ENCODE measurements at regions not wholly inside any gene's neighbourhood (a gene's known extent, or its start where the extent isn't known, plus 50 kb on each side); places are given as distances from the start of the nearest gene placed in this dataset.
"Not testable (repeated sequence)": the region's sequence is repeated elsewhere in the genome, so short reads cannot be mapped to it uniquely, and the experiment has no call there.

GRCh38 chr4:9505341-9505740 is 61.1 kb downstream of the DEFB131A start:
- not testable (repeated sequence) for DNase-seq

- DNase-seq: not testable (repeated sequence)
Observed at GRCh38 chr4:9506672-9507071, 62.5 kb downstream of the DEFB131A start.

DNA sequence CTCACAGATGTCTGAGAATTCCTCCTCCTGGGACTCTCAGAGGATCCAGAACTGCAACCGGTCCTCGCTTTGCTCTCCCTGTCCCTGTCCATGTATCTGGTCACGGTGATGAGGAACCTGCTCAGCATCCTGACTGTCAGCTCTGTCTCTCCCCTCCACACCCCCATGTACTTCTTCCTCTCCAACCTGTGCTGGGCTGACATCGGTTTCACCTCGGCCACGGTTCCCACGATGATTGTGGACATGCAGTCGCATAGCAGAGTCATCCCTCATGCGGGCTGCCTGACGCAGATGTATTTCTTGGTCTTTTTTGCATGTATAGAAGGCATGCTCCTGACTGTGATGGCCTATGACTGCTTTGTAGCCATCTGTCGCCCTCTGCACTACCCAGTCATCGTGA is 68.7 kb downstream of the DEFB131A start:
- not testable (repeated sequence) for DNase-seq

GRCh38 chr4:9519631-9520030 is 75.4 kb downstream of the DEFB131A start:
- not testable (repeated sequence) for DNase-seq

DNA sequence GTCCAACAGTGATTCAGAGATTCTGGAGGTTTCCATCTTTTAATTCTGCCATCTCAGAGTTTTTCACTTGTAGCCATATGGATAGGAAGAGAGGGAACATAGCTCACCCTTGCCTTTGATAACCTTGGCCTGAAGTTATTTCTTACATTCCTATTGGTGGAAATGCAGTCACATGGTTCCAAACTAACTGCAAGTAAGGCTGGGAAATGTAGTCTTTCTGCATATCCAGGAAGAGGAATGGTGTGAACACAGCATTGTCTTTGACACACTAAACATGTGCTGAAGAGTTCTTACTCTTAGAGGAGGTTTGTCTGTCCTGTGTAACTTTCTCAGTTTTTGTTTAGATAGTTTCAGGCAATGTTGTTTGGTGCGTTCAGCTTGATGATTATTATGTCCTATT is 78.7 kb downstream of the DEFB131A start:
- not testable (repeated sequence) for DNase-seq

DNA sequence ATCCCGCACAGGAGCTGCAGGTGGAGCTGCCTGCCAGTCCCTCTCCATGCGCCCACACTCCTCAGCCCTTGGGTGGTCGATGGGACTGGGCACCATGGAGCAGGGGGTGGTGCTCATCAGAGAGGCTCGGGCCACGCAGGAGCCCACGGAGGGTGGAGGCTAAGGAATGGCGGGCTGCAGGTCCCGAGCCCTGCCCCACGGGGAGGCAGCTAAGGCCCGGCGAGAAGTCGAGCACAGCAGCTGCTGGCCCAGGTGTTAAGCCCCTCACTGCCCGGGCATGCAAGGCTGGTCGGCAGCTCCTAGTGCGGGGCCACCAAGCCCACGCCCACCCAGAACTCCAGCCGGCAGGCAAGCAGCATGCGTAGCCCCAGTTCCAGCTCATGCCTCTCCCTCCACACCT is 80.2 kb downstream of the DEFB131A start:
- not testable (repeated sequence) for DNase-seq

DNA sequence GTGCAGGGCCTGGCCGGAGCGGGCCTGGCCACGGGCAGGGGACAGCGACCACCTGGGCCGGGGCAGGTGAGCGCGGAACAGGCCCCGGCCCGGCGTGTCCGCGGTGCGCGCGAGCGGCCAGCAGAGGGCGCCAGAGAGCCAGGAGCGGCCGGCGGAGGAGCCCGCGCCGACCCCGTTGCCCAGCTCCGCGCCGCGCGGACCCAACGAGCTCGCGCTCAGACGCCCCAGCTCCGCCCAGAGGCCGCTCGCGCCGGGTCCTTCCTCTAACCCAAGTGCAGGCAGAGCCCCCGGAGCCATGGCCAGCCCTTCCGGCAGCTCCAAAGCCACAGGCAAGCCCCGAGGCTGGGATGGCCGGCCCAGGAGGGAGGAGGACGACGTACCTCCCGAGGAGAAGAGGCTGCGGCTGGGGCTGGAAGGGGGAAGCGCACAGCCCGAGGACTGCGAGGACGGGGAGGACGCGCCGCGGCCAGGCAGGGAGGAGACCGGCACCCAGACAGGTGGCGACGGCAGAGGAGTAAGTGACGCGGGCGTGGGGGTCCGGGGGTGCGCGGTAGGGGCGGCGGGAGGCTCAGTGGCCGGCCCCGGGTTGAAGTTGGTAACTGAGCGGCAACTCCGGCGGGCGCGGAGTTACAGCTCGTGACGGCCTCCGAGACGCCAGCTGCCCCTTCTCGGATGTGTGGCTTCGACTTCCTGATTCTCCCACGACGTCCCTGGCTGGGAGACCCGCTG is 88.1 kb downstream of the DEFB131A start:
- DNase-seq: peak; percentile 75

GRCh38 chr4:9532863-9533192 is 88.6 kb downstream of the DEFB131A start:
- not testable (repeated sequence) for DNase-seq

DNA sequence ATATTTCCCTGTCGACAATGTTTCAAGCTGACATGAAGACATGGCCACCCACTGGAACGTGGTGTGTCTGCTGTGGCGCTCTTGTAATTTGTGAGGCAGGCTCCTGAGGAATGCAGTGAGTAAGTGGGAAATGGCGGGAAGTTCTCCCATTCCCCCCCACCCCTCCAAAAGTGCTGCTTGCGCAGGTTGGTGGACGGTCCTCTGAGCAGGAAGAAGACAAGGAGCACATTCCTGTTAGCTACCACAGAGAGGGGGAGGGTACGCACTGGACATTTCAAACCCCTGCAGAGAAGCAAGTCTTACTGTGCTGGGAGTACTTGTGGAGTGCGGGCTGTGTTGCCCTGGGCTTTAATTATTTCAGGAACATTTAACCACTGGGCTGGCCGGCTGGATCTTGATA is 92.9 kb downstream of the DEFB131A start:
- not testable (repeated sequence) for DNase-seq

- not testable (repeated sequence) for DNase-seq
Observed at GRCh38 chr4:9539939-9540520, 95.8 kb downstream of the DEFB131A start.

GRCh38 chr4:9541388-9541915 is 97.2 kb downstream of the DEFB131A start:
- DNase-seq: not testable (repeated sequence)

GRCh38 chr4:9544851-9545250 is 100.6 kb downstream of the DEFB131A start:
- DNase-seq: not testable (repeated sequence)

- DNase-seq: not testable (repeated sequence)
Observed at GRCh38 chr4:9547470-9547869, 103.3 kb downstream of the DEFB131A start.

DNA sequence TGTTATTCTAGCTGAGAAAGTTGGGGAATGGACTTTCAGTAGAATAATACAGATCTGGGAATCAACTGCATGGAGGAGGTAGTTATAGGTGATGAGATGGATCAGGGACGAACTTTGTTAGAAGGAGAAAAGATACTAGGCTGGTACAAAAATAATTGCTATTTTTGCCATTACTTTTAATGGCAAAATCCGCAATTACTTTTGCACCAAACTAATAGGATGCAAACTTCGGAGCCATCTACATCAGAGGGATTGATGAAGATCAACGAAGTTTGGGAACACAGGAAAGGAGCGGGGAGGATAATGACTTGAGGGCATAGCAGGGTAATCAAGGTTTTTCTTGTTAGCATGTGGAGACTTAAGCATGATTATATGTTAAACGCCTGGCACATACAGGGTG is 111.9 kb downstream of the DEFB131A start:
- DNase-seq: not testable (repeated sequence)

DNA sequence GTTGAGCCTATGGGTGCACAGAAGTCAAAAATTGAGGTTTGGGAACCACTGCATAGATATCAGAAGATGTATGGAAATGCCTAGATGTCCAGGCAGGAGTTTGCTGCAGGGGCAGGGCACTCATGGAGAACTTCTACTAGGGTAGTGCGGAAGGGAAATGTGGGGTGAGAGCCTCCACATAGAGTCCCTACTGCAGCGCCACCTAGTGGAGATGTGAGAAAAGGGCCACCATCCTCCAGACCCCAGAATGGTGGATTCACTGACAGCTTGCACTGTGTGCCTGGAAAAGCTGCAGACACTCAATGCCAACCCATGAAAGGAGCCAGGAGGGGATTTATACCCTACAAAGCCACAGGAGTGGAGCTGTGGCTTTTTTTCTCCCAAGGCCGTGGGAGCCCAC is 133.7 kb downstream of the DEFB131A start:
- DNase-seq: not testable (repeated sequence)

DNA sequence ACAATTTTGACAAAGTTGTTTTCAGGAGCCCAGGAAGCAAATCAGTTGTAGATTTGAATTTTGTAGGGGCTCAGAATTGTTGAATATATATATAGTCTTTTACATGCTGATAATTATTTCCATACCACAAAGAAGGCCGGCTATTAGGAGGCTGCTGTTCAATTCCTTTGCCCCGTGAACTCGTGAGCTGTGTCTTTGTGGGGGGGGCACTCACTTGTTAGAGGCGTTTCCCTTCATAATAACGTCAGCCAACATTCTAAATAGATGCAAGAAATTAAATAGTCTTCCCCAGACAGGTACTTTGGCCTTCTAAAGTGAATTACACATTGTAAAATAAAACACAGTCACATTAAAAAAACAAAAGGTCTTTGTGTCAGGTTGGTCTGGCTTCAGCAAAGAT is 138.7 kb downstream of the DEFB131A start:
- DNase-seq: not testable (repeated sequence)

DNA sequence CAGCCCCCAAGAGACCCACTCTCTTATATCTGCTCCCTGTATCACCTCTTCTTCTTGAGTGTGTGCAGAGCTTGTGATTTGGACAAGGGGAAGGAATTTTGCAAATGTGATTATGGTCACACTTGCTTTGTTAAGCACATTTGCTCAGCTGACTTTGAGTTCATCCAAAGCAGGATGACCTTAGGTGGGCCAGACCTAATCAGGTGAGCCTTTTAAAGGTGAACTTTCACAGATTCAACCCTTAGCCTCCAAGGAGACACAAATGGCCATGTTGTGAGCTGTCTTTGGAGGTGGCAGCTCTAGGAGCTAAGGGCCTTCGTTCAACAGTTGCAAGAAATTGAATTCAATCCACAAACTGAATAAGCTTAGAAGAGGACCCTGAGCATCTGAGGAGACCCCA is 147.8 kb downstream of the DEFB131A start:
- DNase-seq: no peak

- DNase-seq: no peak
Observed at GRCh38 chr4:9594948-9595347, 150.7 kb downstream of the DEFB131A start.

- not testable (repeated sequence) for DNase-seq
Observed at GRCh38 chr4:9595531-9595930, 151.3 kb downstream of the DEFB131A start.

DNA sequence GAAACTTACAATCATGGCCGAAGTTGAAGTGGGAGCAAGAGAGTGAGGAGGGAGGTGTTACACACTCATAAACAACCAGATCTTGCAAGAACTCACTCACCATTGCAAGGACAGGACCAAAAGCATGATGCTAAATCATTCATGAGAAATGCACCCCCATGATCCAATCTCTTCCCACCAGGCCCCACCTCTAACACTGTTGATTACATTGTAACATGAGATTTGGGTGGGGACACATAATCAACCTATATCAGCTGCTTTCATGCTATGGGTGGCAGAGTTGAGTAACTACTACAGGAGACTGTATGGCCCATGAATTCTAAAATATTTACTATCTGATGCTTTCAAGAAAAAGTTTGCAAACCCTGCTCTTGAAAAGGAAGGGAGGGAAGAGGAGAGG is 155.1 kb downstream of the DEFB131A start:
- DNase-seq: no peak

DNA sequence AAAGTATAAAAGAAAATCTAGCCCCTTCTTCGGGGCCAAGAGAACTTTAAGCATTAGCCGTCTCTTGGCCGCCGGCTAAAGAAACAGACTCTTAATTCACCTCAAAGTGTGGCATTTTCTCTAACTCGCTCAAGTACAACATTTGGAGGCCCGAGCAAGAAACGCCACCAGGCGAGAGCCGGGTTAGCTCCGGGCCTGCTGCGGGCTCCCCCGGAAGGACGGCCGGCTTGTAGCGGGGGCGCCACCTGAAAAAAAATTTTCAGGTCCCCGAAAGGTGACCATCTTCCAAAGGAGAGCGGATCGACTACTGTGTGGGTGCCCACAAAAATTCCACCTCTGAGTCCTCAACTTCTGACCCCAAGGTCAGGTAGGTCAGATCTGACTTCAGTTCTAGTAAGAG is 156.0 kb downstream of the DEFB131A start:
- no peak for DNase-seq

- no peak for DNase-seq
Observed at GRCh38 chr4:9602389-9602914, 158.2 kb downstream of the DEFB131A start.

DNA sequence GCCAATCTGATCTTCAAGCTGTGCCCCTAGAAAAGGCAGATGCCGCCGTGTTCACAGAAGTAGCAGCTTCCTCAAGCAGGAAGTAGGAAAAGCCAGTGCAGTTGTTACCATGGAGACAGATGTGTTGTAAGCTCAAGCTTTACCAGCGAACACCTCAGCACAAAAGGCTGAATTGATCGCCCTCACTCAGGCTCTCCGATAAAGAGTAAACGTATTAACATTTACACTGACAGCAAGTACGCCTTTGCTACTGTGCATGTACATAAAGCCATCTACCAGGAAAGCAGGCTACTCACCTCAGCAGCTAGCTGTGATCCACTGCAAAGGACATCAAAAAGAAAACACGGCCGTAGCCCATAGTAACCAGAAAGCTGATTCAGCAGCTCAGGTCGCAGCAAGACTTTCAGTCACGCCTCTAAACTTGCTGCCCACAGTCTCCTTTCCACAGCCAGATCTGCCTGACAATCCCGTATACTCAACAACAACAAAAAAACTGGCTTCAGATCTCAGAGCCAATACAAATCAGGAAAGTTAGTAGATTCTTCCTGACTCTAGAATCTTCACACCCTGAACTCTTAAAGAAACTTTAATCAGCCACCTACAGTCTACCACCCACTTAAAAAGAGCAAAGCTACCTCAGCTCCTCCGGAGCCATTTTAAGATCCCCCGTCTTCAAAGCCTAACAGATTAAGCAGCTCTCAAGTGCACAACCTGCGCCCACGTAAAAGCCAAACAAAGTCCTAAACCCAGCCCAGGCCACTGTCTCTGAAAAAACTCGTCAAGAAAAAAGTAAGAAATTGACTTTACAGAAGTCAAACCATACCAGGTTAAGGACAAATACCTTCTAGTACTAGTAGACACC is 160.0 kb downstream of the DEFB131A start:
- DNase-seq: peak; percentile 34
